Panc1 (cell line): ENCODE measurements at regions not wholly inside any gene's neighbourhood (a gene's known extent, or its start where the extent isn't known, plus 50 kb on each side); places are given as distances from the start of the nearest gene placed in this dataset.

Experiments
- ATAC-seq: fragments of 200-7000 bp; cut with Tn5 transposase; 2 replicates; pipeline ENCODE4 v1.9.1; 2020; ENCODE audit warnings: mild to moderate bottlenecking, moderate library complexity
- BruUV-seq: library from RNA; stranded (reverse); fragments of 400-500 nt; replicated peaks from 2 replicates; lab custom pipeline; 2021; lab: Mats Ljungman, UMichigan
- CTCF ChIA-PET: fragments of 300-600 bp; sonication (Branson Sonifier 250); formaldehyde crosslinking; loops from one replicate; lab custom pipeline; 2022; ENCODE audit warnings: antibody characterized with exemption; lab: Charles Lee
- POLR2A ChIA-PET: fragments of 300-600 bp; sonication (Branson Sonifier 250); formaldehyde crosslinking; loops from one replicate; lab custom pipeline; 2022; ENCODE audit warnings: antibody characterized with exemption; lab: Charles Lee
- DNase-seq: peaks from one replicate; pipeline ENCODE4 v3.0.0-alpha.2; 2010; ENCODE audit warnings: low read depth, low spot score
- H3K27ac ChIP-seq: 2 replicates; pipeline ENCODE4 v1.5.1; 2011; ENCODE audit warnings: mild to moderate bottlenecking, low read length, inconsistent platforms
- H3K27me3 ChIP-seq: fragments of 200-500 bp; sonication (Bioruptor generic); 2 replicates; pipeline ENCODE4 v1.6.0; 2014; ENCODE audit warnings: low read length, inconsistent platforms; ENCODE audit not compliant: control insufficient read depth, insufficient read depth
- H3K36me3 ChIP-seq: fragments of 200-500 bp; sonication (Bioruptor generic); 2 replicates; pipeline ENCODE4 v1.5.1; 2014; ENCODE audit warnings: inconsistent platforms, mild to moderate bottlenecking, low read length, moderate library complexity; ENCODE audit not compliant: control insufficient read depth, insufficient read depth
- H3K4me1 ChIP-seq: 2 replicates; pipeline ENCODE4 v1.5.1; 2011; ENCODE audit warnings: inconsistent platforms, mild to moderate bottlenecking, low read length, moderate library complexity; ENCODE audit not compliant: control insufficient read depth, insufficient read depth
- H3K4me3 ChIP-seq, 2 experiments: 2 replicates each; pipeline ENCODE4 v1.5.1; 2011 to 2012; ENCODE audit warnings: low read depth in 2 of 2, low read length in 2 of 2, mild to moderate bottlenecking in 2 of 2, inconsistent platforms in 1 of 2, moderate library complexity in 1 of 2
- H3K9me3 ChIP-seq: fragments of 200-500 bp; sonication (Bioruptor generic); 2 replicates; pipeline ENCODE4 v1.5.1; 2014; ENCODE audit warnings: low read depth, mild to moderate bottlenecking, inconsistent platforms, low read length, moderate library complexity; ENCODE audit not compliant: control insufficient read depth, insufficient read depth
- POLR2AphosphoS5 ChIP-seq: IDR thresholded peaks from 2 replicates; pipeline ENCODE4 v1.6.1; 2012; ENCODE audit warnings: mild to moderate bottlenecking, low read depth, low read length, moderate library complexity
- REST ChIP-seq, 2 experiments: IDR thresholded peaks; 2 replicates each; pipeline ENCODE4 v1.6.1; 2011 to 2012; ENCODE audit warnings: low read depth in 2 of 2, control low read depth in 1 of 2, low read length in 1 of 2, mild to moderate bottlenecking in 1 of 2, moderate library complexity in 1 of 2; ENCODE audit not compliant: insufficient read depth in 1 of 2
- SIN3A ChIP-seq: IDR thresholded peaks from 2 replicates; pipeline ENCODE4 v1.6.1; 2012; ENCODE audit warnings: low read depth, mild to moderate bottlenecking, low read length, moderate library complexity, borderline replicate concordance; ENCODE audit not compliant: insufficient read depth
- TCF7L2 ChIP-seq: IDR thresholded peaks from 2 replicates; pipeline ENCODE4 v1.6.1; 2011; ENCODE audit warnings: mild to moderate bottlenecking, low read depth, low read length, inconsistent platforms
- in situ Hi-C: cut with HindIII; loops from 2 replicates; pipeline ENCODE4 v1.10.0; 2016; ENCODE audit warnings: low sequenced_read_pairs, low pct_unique_long_range_greater_than_20kb
- intact Hi-C: fragments of 100-400 bp; cut with micrococcal nuclease; formaldehyde crosslinking; loops from one replicate; pipeline ENCODE4 v1.10.0; 2022; ENCODE audit not compliant: unreplicated experiment
- TF ChIP-seq, protein P1 (sequence below): fragments of 450-650 bp; IDR thresholded peaks from 2 replicates; pipeline ENCODE4 v1.5.1; 2017; ENCODE audit warnings: mild to moderate bottlenecking

- BruUV-seq = no TSS peak
- in situ Hi-C loops = no loop called here
- POLR2A ChIA-PET = no interaction called here
Observed at GRCh38 chr2:64394153-64394552, 59.8 kb upstream of the LGALSL start.

DNA sequence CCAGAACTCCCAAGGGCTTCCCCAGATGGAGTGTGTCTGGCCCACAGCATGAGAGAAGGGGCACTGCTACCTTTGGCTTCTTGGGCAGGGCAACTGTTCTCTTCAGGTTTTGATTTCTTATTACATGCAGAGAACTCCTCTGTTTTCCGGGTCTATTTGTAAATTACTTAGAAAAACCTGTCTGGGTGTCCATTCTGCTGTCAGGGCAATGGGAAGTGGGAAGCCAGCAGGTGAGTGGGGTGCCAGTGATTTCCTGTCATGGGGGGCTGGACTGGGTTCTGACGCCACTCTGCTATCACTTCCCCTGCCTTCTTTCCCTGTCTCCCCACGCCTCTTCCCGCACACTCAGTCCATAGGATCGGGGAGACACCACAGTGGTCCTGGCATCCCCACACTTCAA is 58.0 kb upstream of the LGALSL start:
- in situ Hi-C loops = no loop called here
- CTCF ChIA-PET = no interaction called here
- ATAC-seq (no peak), DNase-seq (no peak)
- Histone ChIP-seq H3K9me3 (no peaks in the 10 kb centered on the region), H3K4me1 (no peaks in the 10 kb centered on the region), H3K4me3 (no peak overlapping the region), H3K36me3 (no peaks in the 10 kb centered on the region), H3K27me3 (peaks cover 2% of the 10 kb centered on the region; the same call in 1 of the 2 replicates), H3K27ac (no peak overlapping the region)
- POLR2A ChIA-PET = no interaction called here
- no TSS peak for BruUV-seq
- intact Hi-C loops = no loop called here
- no peak for TF ChIP-seq TCF7L2
- TF ChIP-seq, protein P1, sequence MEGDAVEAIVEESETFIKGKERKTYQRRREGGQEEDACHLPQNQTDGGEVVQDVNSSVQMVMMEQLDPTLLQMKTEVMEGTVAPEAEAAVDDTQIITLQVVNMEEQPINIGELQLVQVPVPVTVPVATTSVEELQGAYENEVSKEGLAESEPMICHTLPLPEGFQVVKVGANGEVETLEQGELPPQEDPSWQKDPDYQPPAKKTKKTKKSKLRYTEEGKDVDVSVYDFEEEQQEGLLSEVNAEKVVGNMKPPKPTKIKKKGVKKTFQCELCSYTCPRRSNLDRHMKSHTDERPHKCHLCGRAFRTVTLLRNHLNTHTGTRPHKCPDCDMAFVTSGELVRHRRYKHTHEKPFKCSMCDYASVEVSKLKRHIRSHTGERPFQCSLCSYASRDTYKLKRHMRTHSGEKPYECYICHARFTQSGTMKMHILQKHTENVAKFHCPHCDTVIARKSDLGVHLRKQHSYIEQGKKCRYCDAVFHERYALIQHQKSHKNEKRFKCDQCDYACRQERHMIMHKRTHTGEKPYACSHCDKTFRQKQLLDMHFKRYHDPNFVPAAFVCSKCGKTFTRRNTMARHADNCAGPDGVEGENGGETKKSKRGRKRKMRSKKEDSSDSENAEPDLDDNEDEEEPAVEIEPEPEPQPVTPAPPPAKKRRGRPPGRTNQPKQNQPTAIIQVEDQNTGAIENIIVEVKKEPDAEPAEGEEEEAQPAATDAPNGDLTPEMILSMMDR = no peak
- TF ChIP-seq POLR2AphosphoS5 = no peak
- TF ChIP-seq SIN3A = no peak
- TF ChIP-seq REST (IDR thresholded peaks at IDR 0.05; ENCODE audit: insufficient read depth in 1 of 2, low read depth in 2 of 2, low read length in 1 of 2) = no peak

More at GRCh38 chr2:64394153-64394552, 59.8 kb upstream of the LGALSL start:
- no peak for TF ChIP-seq POLR2AphosphoS5
- no peak for TF ChIP-seq SIN3A
- TF ChIP-seq REST (IDR thresholded peaks at IDR 0.05; ENCODE audit: insufficient read depth in 1 of 2, low read depth in 2 of 2, low read length in 1 of 2) = no peak
- TF ChIP-seq TCF7L2 = no peak
- TF ChIP-seq, protein P1 = no peak
- no peaks in the 10 kb centered on the region for H3K4me1 ChIP-seq
- no peak overlapping the region for H3K27ac ChIP-seq
- H3K36me3 ChIP-seq = no peaks in the 10 kb centered on the region
- intact Hi-C loops = no loop called here
- peaks cover 7% of the 10 kb centered on the region; the same call in 1 of the 2 replicates for H3K9me3 ChIP-seq
- H3K27me3 ChIP-seq = peaks cover 2% of the 10 kb centered on the region; the same call in 1 of the 2 replicates
- H3K4me3 ChIP-seq = no peak overlapping the region
- CTCF ChIA-PET = no interaction called here
- no peak for ATAC-seq
- no peak for DNase-seq
